ENCODE measurements at regions not wholly inside any gene's neighbourhood (a gene's known extent, or its start where the extent isn't known, plus 50 kb on each side); places are given as distances from the start of the nearest gene placed in this dataset.

DNA sequence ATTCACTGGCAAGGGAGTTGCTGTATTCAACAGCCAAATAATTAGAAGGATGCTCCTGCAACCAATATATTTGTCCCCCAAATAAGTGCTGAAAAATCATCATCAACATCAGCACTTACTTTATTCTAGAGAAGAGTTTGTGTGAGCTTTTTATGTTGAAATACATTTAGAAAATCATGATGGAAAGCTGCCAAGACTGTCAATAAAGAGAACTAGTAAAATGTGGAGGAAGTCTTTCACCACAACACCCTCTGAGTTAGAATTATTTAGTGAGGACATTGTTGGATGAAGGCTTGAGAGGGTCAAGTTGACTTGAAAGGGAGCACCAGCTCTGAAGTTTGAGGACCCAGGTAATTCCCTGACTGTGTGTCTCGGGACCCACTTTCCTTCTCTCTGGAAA lies 100.2 kb upstream of the TBCA start:
- ATAC-seq (no peak), DNase-seq (no peak)
- TF ChIP-seq, protein P1, sequence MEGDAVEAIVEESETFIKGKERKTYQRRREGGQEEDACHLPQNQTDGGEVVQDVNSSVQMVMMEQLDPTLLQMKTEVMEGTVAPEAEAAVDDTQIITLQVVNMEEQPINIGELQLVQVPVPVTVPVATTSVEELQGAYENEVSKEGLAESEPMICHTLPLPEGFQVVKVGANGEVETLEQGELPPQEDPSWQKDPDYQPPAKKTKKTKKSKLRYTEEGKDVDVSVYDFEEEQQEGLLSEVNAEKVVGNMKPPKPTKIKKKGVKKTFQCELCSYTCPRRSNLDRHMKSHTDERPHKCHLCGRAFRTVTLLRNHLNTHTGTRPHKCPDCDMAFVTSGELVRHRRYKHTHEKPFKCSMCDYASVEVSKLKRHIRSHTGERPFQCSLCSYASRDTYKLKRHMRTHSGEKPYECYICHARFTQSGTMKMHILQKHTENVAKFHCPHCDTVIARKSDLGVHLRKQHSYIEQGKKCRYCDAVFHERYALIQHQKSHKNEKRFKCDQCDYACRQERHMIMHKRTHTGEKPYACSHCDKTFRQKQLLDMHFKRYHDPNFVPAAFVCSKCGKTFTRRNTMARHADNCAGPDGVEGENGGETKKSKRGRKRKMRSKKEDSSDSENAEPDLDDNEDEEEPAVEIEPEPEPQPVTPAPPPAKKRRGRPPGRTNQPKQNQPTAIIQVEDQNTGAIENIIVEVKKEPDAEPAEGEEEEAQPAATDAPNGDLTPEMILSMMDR (IDR thresholded peaks at IDR 0.05 in 4 of 5, conservative IDR thresholded peaks at IDR 0.05 in 1 of 5) = no peak
- TF ChIP-seq POLR2A (IDR thresholded peaks at IDR 0.05) = no peak
- Histone ChIP-seq H3K4me3 (no peak overlapping the region), H3K27me3 (no peaks in the 10 kb centered on the region), H3K36me3 (no peaks in the 10 kb centered on the region), H3K4me1 (no peaks in the 10 kb centered on the region), H3K9me3 (no peaks in the 10 kb centered on the region), H3K27ac (no peak overlapping the region)
- in situ Hi-C loops (cut with MboI; ENCODE audit: low sequenced_read_pairs in 4 of 4) = no loop called here
- intact Hi-C loops (cut with DNase I; ENCODE audit: low total_unique reads) = no loop called here

DNA sequence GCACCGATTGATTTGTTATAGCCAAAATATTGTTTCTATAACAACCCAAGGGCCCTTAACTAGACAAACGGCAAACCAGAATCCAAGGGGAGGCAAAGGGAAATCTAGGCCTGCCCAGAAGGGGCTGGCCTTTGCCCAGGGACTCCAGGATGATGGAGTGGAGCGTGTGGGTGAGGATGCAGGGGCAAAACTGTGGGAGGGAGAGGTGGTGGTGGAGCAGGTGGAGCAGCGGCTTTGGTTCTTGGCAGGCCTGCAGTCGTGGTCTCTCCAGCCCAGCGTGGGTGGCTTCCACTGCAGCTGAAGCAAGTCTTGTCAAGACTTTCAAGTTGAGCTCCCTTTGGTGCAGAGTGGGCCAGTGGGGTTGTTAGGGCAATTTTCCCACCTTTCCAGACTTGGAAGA lies 98.6 kb upstream of the TBCA start:
- H3K27me3 ChIP-seq = no peaks in the 10 kb centered on the region
- H3K4me3 ChIP-seq = no peak overlapping the region
- no peak overlapping the region for H3K27ac ChIP-seq
- H3K4me1 ChIP-seq = no peaks in the 10 kb centered on the region
- intact Hi-C loops (cut with DNase I; ENCODE audit: low total_unique reads) = no loop called here
- ATAC-seq (no peak), DNase-seq (no peak)
- H3K9me3 ChIP-seq = no peaks in the 10 kb centered on the region
- TF ChIP-seq POLR2A (IDR thresholded peaks at IDR 0.05) = no peak
- TF ChIP-seq, protein P1 (IDR thresholded peaks at IDR 0.05 in 4 of 5, conservative IDR thresholded peaks at IDR 0.05 in 1 of 5) = no peak
- H3K36me3 ChIP-seq = no peaks in the 10 kb centered on the region
- in situ Hi-C loops (cut with MboI; ENCODE audit: low sequenced_read_pairs in 4 of 4) = no loop called here

DNA sequence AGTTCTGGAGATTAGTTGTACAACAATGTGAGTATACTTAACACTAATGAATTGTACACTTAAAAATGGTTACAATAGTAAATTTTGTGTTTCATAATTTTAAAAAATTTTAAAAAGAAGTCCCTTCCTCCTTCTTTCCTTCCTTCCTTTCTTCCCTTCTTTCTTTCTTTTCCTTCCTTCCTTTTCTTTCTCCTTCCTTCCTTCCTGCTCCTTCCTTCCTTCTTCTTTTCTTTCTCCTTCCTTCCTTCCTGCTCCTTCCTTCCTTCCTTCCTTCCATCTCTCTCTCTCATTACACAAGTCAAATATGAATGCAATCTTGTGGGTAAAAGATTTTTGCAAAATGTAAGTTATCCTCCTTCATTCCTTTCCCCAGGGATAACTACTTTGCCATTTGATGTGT lies 97.1 kb upstream of the TBCA start:
- TF ChIP-seq, protein P1 (IDR thresholded peaks at IDR 0.05 in 4 of 5, conservative IDR thresholded peaks at IDR 0.05 in 1 of 5) = no peak
- no peak for TF ChIP-seq POLR2A (IDR thresholded peaks at IDR 0.05)
- Histone ChIP-seq H3K9me3 (no peaks in the 10 kb centered on the region), H3K27me3 (no peaks in the 10 kb centered on the region), H3K27ac (no peak overlapping the region), H3K4me1 (no peaks in the 10 kb centered on the region), H3K4me3 (no peak overlapping the region), H3K36me3 (no peaks in the 10 kb centered on the region)
- ATAC-seq = no peak
- no peak for DNase-seq
- intact Hi-C loops (cut with DNase I; ENCODE audit: low total_unique reads) = no loop called here
- in situ Hi-C loops (cut with MboI; ENCODE audit: low sequenced_read_pairs in 4 of 4) = no loop called here

DNA sequence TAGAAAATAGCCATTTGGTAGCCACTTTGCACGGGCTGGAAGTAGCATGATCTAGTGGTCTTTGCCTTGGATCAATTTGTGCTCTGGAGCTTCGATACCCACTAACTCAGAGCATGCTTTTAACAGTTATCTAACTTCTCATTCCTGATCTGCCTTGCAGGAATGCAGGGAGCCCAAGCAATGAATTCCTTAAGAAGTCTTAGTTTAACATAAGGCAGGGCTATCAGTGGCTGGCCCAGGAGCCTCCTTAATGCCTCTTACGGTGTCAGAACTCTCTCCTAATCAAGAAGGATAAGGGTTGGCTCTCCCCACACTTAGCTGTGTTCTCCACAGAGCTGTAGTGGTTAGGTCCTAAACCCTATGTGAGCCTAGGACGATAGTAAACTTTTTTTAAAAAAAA lies 95.8 kb upstream of the TBCA start:
- no peak for ATAC-seq
- no peaks in the 10 kb centered on the region for H3K9me3 ChIP-seq
- in situ Hi-C loops (cut with MboI; ENCODE audit: low sequenced_read_pairs in 4 of 4) (no loop called here), intact Hi-C loops (cut with DNase I; ENCODE audit: low total_unique reads) (no loop called here)
- DNase-seq = no peak
- TF ChIP-seq, protein P1 (IDR thresholded peaks at IDR 0.05 in 4 of 5, conservative IDR thresholded peaks at IDR 0.05 in 1 of 5) = no peak
- no peak for TF ChIP-seq POLR2A (IDR thresholded peaks at IDR 0.05)
- no peaks in the 10 kb centered on the region for H3K4me1 ChIP-seq
- H3K36me3 ChIP-seq = no peaks in the 10 kb centered on the region
- H3K27ac ChIP-seq = no peak overlapping the region
- H3K27me3 ChIP-seq = no peaks in the 10 kb centered on the region
- H3K4me3 ChIP-seq = no peak overlapping the region

DNA sequence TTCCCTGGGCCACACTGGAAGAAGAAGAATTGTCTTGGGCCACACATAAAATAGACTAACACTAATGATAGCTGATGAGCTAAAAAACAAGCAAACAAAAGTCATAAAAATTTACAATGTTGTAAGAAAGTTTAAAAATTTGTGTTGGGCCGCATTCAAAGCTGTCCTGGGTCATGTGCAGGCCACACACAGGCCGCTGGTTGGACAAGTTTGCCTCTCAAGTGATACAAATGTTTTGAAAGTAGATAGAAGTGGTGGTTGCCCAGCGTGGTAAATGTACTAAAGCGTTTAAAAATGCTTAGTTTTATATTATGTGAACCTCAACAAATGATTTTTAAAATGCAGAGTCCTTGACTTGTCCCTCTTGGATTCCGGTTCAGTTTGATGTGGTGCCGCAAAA lies 94.9 kb upstream of the TBCA start:
- in situ Hi-C loops (cut with MboI; ENCODE audit: low sequenced_read_pairs in 4 of 4) (no loop called here), intact Hi-C loops (cut with DNase I; ENCODE audit: low total_unique reads) (no loop called here)
- no peak overlapping the region for H3K4me3 ChIP-seq
- H3K9me3 ChIP-seq = no peaks in the 10 kb centered on the region
- H3K4me1 ChIP-seq = no peaks in the 10 kb centered on the region
- TF ChIP-seq, protein P1 (IDR thresholded peaks at IDR 0.05 in 4 of 5, conservative IDR thresholded peaks at IDR 0.05 in 1 of 5) = no peak
- TF ChIP-seq POLR2A (IDR thresholded peaks at IDR 0.05) = no peak
- DNase-seq = no peak
- H3K27me3 ChIP-seq = no peaks in the 10 kb centered on the region
- H3K27ac ChIP-seq = no peak overlapping the region
- no peak for ATAC-seq
- H3K36me3 ChIP-seq = no peaks in the 10 kb centered on the region
